Fibroblast of skin of scalp (primary cell): ENCODE measurements at regions not wholly inside any gene's neighbourhood (a gene's known extent, or its start where the extent isn't known, plus 50 kb on each side); places are given as distances from the start of the nearest gene placed in this dataset.
"Not testable (repeated sequence)": the region's sequence is repeated elsewhere in the genome, so short reads cannot be mapped to it uniquely, and the experiment has no call there.

Experiments used
- DNase-seq: peaks from one replicate; pipeline ENCODE4 v3.0.0-alpha.2; 2013

DNA sequence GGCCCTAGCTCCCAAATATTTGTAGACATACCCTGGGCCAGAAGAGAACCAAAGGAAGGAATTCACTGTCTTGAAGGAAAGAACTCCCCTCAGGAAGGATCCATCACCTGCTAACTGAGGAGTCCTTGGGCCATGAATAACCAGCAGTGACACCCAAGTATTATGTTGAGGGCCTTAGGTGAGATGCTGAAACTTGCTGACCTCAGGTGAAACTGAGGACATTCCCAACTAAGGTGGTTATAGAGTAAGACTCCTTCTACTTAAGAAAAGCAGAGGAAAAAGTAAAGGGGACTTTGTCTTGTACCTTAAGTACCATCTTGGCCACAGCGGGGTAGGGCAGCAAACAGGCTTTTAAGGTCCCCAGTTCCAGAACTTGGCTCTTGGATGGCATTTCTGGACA lies 491.7 kb downstream of the C6orf118 start:
- DNase-seq, result no peak

DNA sequence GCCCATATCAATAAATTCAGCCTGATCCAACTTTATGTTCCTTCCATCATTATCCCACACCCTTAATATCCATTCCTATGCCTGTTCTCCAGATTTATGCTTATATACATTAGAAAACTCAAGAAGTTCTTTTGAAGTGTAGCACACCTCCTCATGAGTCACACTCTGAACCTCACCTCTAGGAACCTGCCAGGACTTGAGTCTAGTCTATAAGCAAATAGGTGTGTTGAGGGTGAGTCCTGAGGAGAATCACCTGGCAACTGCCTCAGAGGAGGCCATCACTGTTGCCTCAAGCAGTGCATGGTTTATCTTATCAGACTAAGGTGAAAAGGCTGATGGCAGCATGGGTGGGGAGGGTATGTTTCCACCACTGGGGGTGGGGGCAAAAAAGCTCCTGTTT lies 496.7 kb downstream of the C6orf118 start:
- no peak for DNase-seq

DNA sequence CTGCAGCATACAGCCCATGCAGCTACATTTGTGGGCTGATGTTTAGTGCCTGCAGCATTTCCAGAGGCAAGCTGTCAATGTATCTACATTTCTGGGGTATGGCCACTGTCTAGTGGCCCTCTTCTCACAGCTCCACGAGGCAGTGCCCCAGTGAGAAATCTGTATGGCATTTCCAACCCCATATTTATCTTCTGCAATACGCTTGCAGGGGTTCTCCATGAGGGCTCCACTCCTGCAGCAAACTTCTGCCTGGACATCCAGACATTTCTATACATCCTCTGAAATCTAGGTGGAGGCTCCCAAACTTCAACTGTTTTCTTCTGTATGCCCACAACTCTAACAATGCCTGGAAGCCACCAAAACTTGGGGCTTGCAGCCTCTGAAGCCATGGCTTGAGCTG lies 502.3 kb downstream of the C6orf118 start:
- no peak for DNase-seq

DNA sequence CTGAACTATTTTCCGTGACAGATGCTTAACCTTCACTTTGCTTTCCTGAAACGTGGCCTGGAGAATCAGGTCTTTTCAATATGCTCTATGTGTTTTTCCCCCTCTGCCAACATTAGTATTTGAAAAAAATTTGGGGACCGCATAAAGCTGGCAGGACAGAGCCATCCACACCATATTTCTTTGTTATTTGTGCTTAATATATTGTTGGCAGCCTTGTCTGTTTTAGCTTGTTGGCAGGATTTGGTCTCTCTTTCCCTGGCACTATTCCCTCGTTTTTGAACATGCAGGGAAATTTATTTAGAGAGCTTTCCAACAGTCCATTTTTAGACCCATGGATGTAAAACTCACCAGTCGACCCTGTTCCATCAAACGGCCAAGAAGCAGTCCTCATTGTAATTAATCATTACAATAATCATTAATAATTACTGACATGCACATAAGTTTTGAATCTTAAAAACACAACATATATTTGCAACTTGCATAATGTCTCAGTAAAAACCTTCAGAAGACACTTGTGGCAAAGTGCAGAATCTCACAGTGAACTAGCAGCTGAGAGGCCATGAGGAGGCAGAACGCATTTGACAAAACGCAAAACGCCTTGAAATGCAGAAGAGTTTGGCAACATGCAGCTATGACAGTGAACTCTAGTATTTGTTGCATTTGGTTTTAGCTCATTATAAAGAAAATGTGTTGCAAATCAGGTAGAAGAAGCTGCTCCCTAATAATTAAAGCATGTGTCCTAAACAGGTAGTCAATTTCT lies 514.2 kb downstream of the C6orf118 start:
- DNase-seq, result no peak

DNA sequence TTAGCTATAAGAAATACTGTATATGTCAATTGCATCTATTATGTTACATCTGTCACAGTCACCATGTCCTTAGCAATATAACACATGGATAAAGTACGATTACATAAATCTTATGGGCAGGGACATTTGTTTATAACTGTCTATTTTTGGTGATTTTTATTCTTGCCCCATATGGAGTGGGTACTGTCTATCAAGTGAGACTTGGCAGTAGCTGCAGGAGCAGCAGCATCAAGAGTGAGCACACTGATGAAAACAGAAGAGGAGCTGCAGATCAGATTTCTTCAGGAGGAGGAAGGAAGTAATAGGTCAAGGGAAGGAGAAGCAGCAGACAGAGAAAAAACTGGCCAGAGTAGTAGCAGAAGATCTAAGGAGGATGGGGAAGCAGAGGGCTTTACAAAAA lies 516.7 kb downstream of the C6orf118 start:
- DNase-seq, result no peak

DNA sequence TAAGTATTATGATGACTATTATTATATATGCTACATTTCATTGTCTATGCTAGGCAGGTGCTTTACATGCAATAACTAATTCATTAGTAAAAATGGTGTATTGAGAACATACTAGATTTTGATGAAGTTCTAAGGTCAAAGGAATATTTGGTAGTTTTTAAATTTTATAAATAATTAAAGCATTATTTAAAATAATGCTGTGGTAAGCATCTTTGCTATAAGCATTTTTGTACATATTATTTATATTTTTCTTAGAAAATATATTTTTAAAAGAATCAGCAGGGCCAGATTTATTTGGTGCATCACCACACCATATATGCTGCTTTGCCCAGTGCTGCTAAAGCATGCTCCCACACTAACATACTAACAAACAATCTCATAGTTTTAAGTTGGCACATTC lies 517.9 kb downstream of the C6orf118 start:
- DNase-seq, result no peak

DNA sequence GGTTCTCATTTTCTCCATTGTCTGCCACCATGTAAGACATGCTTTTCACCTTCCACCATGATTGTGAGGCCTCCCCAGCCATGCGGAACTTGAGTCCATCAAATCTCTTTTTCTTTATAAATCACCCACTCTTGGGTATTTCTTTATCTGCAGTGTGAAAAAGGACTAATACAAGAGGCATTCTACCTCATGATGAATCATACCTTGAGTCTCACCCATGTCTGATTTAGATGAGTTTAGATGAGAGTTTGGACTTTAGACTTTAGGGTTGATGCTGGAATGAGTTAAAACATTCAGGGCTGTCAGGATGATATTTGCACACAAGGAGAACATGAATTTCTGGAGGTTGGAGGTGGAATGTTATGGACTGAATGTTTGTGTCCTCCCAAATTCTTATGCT lies 545.6 kb downstream of the C6orf118 start:
- no peak for DNase-seq

DNA sequence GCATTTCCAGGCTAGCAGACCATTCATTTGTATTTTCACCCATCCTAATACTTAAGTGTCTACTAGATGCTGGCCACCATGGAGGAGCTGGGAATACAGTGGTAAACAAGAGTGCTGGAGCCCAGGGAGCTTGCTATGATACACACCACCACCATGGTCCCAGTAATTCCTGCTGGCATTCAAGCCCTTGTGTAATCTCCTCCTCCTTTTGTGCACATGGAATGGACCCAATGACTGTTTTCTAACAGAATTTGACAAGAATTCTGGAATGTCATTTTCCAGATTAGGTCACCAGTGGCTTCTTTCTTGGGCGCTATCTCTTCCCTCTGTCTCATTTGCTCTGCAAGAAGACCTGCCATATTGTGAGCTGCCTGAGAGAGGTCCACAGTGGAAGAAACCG lies 552.0 kb downstream of the C6orf118 start:
- DNase-seq, result no peak

DNA sequence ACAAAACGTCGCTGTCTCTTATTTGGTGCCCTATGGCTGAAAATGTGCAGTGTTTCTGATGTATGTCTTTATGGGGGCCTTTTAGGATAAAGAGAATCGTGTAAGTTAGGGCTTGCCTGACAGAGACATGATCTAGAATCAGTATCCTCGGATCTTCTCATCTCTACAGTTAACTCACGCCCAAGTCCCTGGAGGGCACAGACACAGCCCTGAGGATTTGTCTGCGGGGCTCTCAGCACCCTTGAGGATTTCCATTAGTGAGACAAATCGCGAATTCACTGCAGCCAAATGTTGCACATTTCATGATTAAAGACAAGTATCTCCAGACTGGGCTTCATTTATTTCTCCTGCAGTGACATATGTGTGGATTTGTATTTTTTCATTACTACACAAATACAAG lies 552.7 kb downstream of the C6orf118 start:
- no peak for DNase-seq

DNA sequence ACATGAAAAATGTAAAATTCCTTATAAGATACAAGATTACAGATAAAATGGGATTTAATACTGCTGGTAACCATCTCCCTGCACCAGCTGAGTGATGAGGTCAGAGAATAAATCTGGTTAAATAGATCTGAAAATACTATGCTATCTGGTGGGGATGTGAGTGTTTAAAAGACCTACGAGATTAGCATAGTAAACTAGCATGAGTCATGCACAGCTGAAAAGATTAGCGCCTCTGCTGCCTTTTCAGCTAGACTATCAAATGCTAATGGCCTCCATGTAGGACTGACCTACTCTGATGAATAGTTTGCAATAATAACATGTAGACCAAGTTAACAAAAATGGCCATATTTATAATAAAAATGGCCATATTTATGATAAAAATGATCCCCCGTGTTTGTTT lies 553.3 kb downstream of the C6orf118 start:
- no peak for DNase-seq

DNA sequence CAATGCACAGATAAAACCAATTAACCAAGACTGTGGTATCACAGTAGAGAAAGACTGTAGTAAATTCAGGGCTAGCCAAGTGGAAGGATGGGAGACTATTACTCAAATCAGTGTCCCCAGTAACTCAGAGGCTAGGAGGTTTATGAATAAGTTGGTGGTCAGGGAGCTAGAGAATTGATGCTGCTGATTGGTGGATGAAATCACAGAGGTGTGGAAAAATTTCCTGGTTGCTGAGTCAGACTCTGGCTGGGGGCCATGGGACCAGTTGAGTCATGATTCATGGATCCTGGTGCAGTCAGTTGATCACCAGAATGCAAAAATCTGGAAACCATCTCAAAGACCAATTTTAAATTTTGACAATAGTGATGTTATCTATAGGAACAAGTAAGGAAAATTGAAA lies 555.9 kb downstream of the C6orf118 start:
- DNase-seq, result peak; percentile 39

DNA sequence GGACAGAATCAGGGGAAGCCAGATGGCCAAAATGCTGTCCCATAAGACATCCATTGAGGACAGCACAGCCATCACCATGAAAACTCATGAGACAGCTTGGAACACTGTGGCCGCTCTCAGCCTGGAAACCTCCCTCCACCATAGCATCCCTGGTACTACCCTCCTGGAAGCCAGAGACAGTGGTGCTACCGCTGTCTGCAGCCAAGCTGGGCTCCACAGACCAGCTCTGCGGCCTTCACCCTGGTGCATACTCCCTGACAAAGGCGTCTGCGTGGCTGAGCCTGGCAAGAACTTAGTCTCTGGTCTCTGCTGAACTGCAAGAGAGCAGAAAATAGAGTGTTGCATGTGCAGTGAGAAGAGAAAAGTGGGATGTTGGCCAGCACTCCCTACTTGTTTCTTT lies 558.0 kb downstream of the C6orf118 start:
- DNase-seq, result no peak

DNA sequence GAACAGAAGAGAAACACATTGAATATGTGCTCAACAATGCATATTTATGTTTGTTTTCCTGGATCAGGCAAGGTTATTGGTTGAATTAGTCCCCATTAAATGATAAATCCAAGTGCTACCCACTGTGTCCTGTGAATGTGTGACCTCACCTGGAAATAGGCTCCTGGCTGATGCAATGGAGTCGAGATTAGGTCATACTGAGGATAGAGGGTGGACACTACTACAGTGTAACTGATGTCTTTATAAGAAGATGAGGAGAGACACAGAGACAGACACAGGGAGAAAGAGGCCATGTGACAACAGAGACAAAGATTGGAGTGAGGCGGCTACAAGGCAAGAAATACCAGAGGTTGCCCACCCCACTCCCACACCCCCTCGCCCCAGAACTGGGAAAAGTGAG lies 559.3 kb downstream of the C6orf118 start:
- no peak for DNase-seq

DNA sequence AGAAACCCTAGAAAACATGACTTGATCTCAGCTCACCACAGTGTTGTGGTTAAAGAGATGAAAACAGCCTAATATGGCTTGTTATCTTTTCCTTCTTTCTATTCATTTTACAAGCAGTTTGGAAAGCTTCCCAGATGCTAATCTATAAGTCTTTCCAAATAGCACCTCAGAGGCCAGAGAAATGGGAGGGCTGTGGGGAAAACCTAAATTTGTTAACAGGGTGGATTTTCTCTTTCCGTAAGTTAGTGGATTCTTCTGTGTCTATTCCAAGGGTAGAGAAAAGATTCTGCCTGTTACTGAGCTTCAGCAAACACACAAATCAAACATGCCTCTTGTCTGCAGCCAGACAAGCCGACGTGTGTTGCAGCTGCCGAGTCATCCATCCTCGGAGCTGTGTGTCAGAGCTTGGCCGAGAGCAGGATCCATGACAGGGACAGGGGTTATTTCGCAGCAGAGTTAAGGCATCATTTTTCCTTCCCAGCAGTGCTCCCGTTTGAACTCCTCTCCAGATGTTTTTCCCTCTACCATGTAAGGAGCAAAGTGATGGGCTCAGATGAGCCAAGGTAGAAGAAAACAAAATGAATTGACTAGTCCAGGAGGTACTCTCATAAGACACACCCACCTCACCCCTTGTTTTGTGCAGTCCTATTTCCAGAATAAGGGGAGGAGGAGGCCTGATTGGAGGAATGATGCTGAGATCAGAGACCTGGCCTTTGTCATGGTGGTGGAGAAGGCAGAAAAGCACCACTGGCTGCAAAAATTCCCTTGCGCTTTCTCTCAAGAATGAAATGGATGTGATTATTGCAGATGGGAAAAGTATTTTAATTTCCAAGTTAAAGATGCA lies 560.0 kb downstream of the C6orf118 start:
- peak; percentile 49 for DNase-seq

DNA sequence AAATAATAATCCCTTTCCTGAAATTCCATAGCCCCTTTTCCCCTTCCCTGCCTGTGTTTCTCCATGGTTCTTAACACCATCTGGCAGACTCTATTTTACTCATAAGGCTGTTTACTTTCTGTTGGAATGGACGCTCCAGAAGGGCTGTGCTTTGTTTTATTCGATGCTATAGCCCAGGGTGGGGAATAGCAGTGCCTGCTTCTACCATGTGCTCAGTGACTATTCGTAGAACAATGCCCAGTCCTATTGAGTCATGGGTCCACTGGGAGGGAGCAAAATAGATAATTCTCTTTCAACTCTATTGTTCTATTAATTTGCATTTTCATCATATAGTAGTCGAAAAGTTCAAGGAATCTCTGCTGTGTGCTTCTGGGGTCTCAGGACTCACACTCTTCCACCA lies 565.1 kb downstream of the C6orf118 start:
- DNase-seq, result no peak

DNA sequence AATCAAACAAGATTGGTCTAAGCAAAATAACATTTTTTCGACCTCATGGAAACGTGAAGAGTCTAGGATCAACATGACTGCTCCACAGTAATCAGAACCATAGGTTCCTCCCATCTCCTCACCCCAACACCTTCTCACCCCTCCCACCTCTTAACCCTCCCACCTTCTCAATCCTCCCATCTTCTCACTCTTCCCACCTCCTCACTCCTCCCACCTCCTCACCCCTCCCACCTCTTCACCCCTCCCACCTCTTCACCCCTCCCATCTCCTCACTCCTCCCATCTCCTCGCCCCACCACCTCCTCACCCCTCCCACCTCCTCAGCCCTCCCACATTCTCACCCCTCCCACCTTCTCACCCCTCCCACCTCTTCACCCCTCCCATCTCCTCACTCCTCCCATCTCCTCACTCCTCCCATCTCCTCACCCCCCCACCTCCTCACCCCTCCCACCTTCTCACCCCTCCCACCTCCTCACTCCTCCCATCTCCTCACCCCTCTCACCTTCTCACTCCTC lies 567.4 kb downstream of the C6orf118 start:
- no peak for DNase-seq

DNA sequence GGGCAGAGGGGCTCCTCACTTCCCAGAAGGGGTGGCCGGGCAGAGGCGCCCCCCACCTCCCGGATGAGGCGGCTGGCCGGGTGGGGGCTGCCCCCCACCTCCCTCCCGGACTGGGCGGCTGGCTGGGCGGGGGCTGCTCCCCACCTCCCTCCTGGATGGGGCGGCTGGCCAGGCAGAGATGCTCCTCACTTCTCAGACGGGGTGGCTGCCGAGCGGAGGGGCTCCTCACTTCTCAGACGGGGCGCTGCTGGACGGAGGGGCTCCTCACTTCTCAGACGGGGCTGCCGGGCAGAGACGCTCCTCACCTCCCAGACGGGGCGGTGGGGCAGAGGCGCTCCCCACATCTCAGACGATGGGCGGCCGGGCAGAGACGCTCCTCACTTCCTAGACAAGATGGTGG lies 573.3 kb downstream of the C6orf118 start:
- not testable (repeated sequence) for DNase-seq

DNA sequence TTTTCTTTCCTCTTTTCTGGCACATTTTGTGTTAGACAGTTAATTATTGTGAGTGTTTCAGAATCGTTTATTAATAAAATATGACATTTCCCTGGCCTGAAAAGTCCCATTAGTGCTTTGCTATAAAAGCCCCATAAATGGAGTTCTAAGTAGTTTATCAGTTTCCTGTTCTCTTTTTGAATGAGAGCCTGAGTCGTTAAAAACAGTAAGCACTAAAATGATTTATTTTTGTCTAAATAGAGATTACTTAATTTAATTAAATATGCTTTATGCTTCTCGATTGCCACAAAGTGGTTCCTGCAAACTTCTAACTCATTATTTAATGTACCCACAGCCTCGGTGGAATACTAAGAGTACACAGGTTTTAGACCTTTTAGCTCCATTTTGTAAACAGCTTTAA lies 577.9 kb downstream of the C6orf118 start:
- no peak for DNase-seq

DNA sequence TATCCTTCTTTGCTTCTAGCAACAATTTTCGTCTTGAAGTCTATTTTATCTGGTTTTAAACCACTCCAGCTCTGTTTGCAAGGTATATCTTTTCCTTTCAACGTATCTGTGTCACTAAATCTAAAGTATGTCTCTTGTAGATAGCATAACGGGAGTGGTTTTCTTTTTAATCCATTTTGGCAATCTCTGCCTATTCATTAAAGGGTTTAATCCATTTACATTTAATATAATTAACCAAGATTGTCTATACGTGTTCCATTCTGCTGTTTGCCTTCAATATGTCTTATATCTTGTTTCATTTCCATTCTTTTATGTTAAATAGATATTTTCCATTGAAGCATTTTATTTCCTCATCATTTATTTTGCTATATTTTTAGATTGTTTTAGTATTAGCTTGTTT lies 587.9 kb downstream of the C6orf118 start:
- DNase-seq, result no peak

DNA sequence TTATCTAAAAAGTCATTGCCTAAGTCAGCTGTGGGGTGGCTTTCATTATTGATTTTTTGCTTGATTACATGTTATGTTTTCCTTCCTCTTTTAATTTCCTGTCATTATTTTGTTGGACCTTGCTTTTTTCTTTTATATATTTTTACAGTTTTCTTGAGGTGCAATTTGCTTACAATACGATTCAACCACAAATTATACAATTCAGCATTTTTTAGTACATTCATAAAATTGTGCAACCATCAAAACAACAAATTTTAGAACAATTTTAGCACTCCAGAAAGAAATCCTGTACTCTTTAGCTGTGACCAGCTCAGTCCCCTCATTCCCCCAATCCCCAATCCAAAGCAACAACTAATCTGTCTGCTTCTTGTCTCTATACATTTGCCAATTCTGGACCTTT lies 608.9 kb downstream of the C6orf118 start:
- no peak for DNase-seq

DNA sequence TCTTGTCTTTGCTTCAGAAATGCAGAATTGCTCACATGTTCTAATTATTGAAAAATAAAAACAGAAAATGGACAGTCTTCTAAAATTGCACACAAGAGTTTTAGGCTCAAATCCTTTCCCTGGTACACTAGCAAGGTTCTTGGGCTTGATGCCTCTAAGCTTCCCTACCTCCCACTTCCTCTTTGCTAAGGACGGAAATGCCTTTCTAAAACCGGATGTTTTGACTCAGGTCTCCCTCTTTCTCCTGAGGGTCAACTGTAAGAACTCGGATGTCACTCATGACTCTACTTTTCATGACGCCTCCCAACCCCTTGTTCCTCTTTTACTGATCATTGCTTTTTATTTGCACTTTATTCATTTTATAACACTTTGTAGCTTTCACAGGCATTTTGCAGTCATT lies 613.5 kb downstream of the C6orf118 start:
- DNase-seq, result no peak

DNA sequence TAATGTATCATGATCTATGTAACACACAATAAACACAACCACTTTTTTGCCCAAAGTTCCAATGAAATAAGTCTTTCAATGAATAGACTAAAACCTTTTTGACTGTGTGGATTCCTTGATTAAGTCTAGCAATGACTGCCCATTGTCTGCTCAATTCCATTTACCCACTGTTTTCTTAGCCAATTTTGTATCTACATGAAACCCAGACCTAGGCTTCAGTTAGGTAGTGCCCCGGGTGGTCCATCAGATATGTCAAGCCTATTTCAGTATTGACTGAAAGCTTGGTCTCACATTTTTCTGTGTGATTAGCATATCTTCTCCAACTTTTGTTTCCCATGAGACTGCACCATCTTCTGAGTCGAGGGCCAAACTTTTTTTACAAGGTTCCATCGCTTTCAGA lies 615.0 kb downstream of the C6orf118 start:
- no peak for DNase-seq

DNA sequence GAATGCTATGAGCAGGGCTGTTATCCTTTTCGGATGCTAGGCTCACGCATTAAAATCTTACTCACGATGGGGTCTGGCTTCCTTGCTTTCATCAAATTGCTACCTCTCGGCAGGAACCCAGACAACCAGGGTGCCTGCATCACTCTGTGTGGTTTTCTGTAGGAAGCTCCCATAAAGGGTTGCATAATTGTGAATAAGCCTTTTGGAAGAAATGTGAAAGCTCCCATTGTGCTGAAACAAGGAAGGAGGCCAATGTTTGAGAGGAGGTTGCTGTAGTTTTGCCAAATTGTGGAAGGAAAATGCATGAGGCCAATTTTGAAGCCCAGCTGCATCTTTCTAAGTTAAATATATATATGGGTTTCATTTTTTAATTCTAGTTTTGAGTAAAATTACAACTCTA lies 615.5 kb downstream of the C6orf118 start:
- DNase-seq, result no peak
